ENCODE measurements at regions not wholly inside any gene's neighbourhood (a gene's known extent, or its start where the extent isn't known, plus 50 kb on each side); places are given as distances from the start of the nearest gene placed in this dataset.

DNA sequence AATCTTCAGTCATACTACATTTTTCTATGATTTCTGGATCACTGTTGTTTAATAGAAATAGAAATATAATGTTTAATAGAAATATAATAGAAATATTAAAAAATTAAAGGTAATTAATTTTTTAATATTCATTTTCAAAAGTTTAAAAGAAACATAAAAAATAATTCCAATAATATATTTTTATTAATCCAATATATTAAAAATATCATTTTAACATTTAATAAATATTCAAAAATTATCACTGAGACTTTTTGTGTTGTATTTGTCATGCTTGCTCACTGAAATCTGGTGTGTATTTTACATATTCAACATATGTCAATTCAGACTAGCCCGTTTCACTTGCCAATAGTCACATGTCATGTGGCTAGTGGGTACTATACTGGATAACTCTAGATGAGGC lies 80.6 kb upstream of the SLCO6A1 start:
- TF ChIP-seq CTCF (conservative IDR thresholded peaks at IDR 0.05; ENCODE audit: low read length) (no peak), EZH2phosphoT487 (IDR thresholded peaks at IDR 0.05; ENCODE audit: borderline replicate concordance, low read depth, low read length) (no peak)

Measured in OCI-LY7 (cell line).